Left renal pelvis (tissue), 4 donors: ENCODE measurements at regions not wholly inside any gene's neighbourhood (a gene's known extent, or its start where the extent isn't known, plus 50 kb on each side); places are given as distances from the start of the nearest gene placed in this dataset.

Experiments used
- DNase-seq, 4 donors: peaks; one replicate each; pipeline ENCODE4 v3.0.0-alpha.2; 2013; ENCODE audit warnings: low read depth in 4 of 4, low spot score in 3 of 4

- no peak for DNase-seq
These were observed 139.2 kb upstream of the NAMPT start for GRCh38 chr7:106423821-106424475.

- DNase-seq: no peak
These were observed 138.3 kb upstream of the NAMPT start for GRCh38 chr7:106423111-106423510.

GRCh38 chr7:106421181-106421762, 136.5 kb upstream of the NAMPT start:
- no peak for DNase-seq

GRCh38 chr7:106420736-106421135, 136.0 kb upstream of the NAMPT start:
- no peak for DNase-seq

- no peak for DNase-seq
These were observed 135.4 kb upstream of the NAMPT start for GRCh38 chr7:106420210-106420609.

- no peak for DNase-seq
These were observed 134.8 kb upstream of the NAMPT start for GRCh38 chr7:106419455-106420182.

GRCh38 chr7:106418526-106418925, 133.7 kb upstream of the NAMPT start:
- no peak for DNase-seq

- no peak for DNase-seq
These were observed 133.3 kb upstream of the NAMPT start for GRCh38 chr7:106418094-106418493.

GRCh38 chr7:106417273-106417902, 132.6 kb upstream of the NAMPT start:
- DNase-seq: no peak

GRCh38 chr7:106416430-106416829, 131.6 kb upstream of the NAMPT start:
- no peak for DNase-seq

- DNase-seq: no peak
These were observed 130.7 kb upstream of the NAMPT start for GRCh38 chr7:106415433-106415832.

- DNase-seq: no peak
These were observed 128.7 kb upstream of the NAMPT start for GRCh38 chr7:106413446-106413845.

GRCh38 chr7:106405697-106406141, 120.9 kb upstream of the NAMPT start:
- no peak for DNase-seq

GRCh38 chr7:106402898-106403297, 118.1 kb upstream of the NAMPT start:
- DNase-seq: no peak

- DNase-seq: no peak
These were observed 116.1 kb upstream of the NAMPT start for GRCh38 chr7:106400923-106401322.

GRCh38 chr7:106398786-106399185, 114.0 kb upstream of the NAMPT start:
- DNase-seq: no peak

- no peak for DNase-seq
These were observed 113.2 kb upstream of the NAMPT start for GRCh38 chr7:106397994-106398393.

GRCh38 chr7:106394526-106394925, 109.7 kb upstream of the NAMPT start:
- DNase-seq: no peak

GRCh38 chr7:106393564-106394251, 108.9 kb upstream of the NAMPT start:
- DNase-seq: no peak

GRCh38 chr7:106392590-106392989, 107.8 kb upstream of the NAMPT start:
- no peak for DNase-seq

- DNase-seq: no peak
These were observed 107.4 kb upstream of the NAMPT start for GRCh38 chr7:106392144-106392543.
